ENCODE measurements at regions not wholly inside any gene's neighbourhood (a gene's known extent, or its start where the extent isn't known, plus 50 kb on each side); places are given as distances from the start of the nearest gene placed in this dataset.

GRCh38 chr10:59561477-59562121 lies 148.1 kb downstream of the SLC16A9 start (continued):
- no peak for TF ChIP-seq MAX (IDR thresholded peaks at IDR 0.05)
- no peak for TF ChIP-seq ZNF274 (IDR thresholded peaks at IDR 0.05; ENCODE audit: low read depth, low read length)
- no peak for TF ChIP-seq SIN3A (IDR thresholded peaks at IDR 0.05; ENCODE audit: low read depth)
- no peak for TF ChIP-seq POLR2AphosphoS5 (IDR thresholded peaks at IDR 0.05; ENCODE audit: low read depth, low read length)
- TF ChIP-seq RAD21 (IDR thresholded peaks at IDR 0.05; ENCODE audit: low read depth), result no peak
- TF ChIP-seq SP1 (IDR thresholded peaks at IDR 0.05; ENCODE audit: low read depth), result no peak
- TF ChIP-seq ELF1 (IDR thresholded peaks at IDR 0.05; ENCODE audit: borderline replicate concordance, low read depth), result no peak
- no peak for TF ChIP-seq POLR2A (IDR thresholded peaks at IDR 0.05; ENCODE audit: borderline replicate concordance, extremely low read depth, insufficient read depth, insufficient read length)

- DNase-seq (ENCODE audit: low read depth, low spot score) (no peak), ATAC-seq (no peak)
- Histone ChIP-seq H4K20me1 (ENCODE audit: insufficient read depth) (no peaks in the 10 kb centered on the region), H3K4me3 (replicated peaks in 1 of 2; ENCODE audit: low read depth in 1 of 2, low read length in 2 of 2) (no peak overlapping the region), H3K9ac (ENCODE audit: low read length) (no peak overlapping the region), H3K9me2 (ENCODE audit: insufficient read depth) (no peaks in the 10 kb centered on the region), H3K9me3 (ENCODE audit: control insufficient read depth in 1 of 2, insufficient read depth in 1 of 2, low read depth in 1 of 2, low read length in 2 of 2) (no peaks in the 10 kb centered on the region), H3K4me1 (ENCODE audit: control insufficient read depth in 1 of 2, insufficient read depth in 2 of 2, low read length in 2 of 2) (no peaks in the 10 kb centered on the region), H3K4me2 (ENCODE audit: low read length) (no peak overlapping the region), H3K27me3 (ENCODE audit: insufficient read depth, low read length) (peaks cover 47% of the 10 kb centered on the region), H3K36me3 (ENCODE audit: control insufficient read depth in 1 of 2, insufficient read depth in 2 of 2, low read length in 2 of 2) (no peaks in the 10 kb centered on the region), H3K27ac (ENCODE audit: low read depth, low read length) (no peak overlapping the region), H2AFZ (ENCODE audit: low read depth, low read length, poor library complexity, severe bottlenecking) (no peak overlapping the region), H3K79me2 (ENCODE audit: insufficient read depth, low read length) (no peaks in the 10 kb centered on the region)
- ChIA-PET CTCF (no interaction called here), RAD21 (ENCODE audit: low non-redundant PET in 1 of 2, low total read pairs in 2 of 2, uncharacterized antibody in 2 of 2, unreplicated experiment in 2 of 2) (no interaction called here), POLR2A (no interaction called here)
- TF ChIP-seq SRF (IDR thresholded peaks at IDR 0.05; ENCODE audit: low read depth), result no peak
- TF ChIP-seq EGR1 (IDR thresholded peaks at IDR 0.05; ENCODE audit: low read depth), result no peak
- no peak for TF ChIP-seq RAD21 (IDR thresholded peaks at IDR 0.05; ENCODE audit: low read depth)
- TF ChIP-seq CEBPB (IDR thresholded peaks at IDR 0.05; ENCODE audit: low read depth), result no peak
- TF ChIP-seq POLR2AphosphoS5 (IDR thresholded peaks at IDR 0.05; ENCODE audit: low read depth, low read length), result no peak
- no peak for TF ChIP-seq ZNF274 (IDR thresholded peaks at IDR 0.05; ENCODE audit: low read depth, low read length)
- TF ChIP-seq CBX3 (IDR thresholded peaks at IDR 0.05; ENCODE audit: low read depth), result no peak
- no peak for TF ChIP-seq EZH2phosphoT487 (IDR thresholded peaks at IDR 0.05; ENCODE audit: borderline replicate concordance)
- TF ChIP-seq ZFX (IDR thresholded peaks at IDR 0.05), result no peak
- no peak for TF ChIP-seq ZBTB33 (IDR thresholded peaks at IDR 0.05; ENCODE audit: extremely low read depth, insufficient replicate concordance, low read length)
- no peak for TF ChIP-seq TCF7L2 (IDR thresholded peaks at IDR 0.05; ENCODE audit: borderline replicate concordance, extremely low read depth, insufficient read depth, insufficient read length)
- TF ChIP-seq FOSL1 (IDR thresholded peaks at IDR 0.05; ENCODE audit: low read depth), result no peak
- no peak for TF ChIP-seq POLR2A (IDR thresholded peaks at IDR 0.05; ENCODE audit: borderline replicate concordance, extremely low read depth, insufficient read depth, insufficient read length)
- TF ChIP-seq MAX (IDR thresholded peaks at IDR 0.05), result no peak
- no peak for TF ChIP-seq JUND (IDR thresholded peaks at IDR 0.05)
- TF ChIP-seq EZH2 (IDR thresholded peaks at IDR 0.05), result no peak
- no peak for TF ChIP-seq SP1 (IDR thresholded peaks at IDR 0.05; ENCODE audit: low read depth)
- no peak for TF ChIP-seq CTCF (IDR thresholded peaks at IDR 0.05 in 2 of 3, conservative IDR thresholded peaks at IDR 0.05 in 1 of 3; ENCODE audit: borderline replicate concordance in 1 of 3, insufficient read depth in 1 of 3, low read depth in 2 of 3, low read length in 2 of 3)
- no TSS peak for BruUV-seq (replicated peaks)
- intact Hi-C loops (cut with micrococcal nuclease), result no loop called here
Measured at GRCh38 chr10:59560990-59561389, 148.7 kb downstream of the SLC16A9 start.

Data from HCT116 (cell line).